ENCODE measurements at regions not wholly inside any gene's neighbourhood (a gene's known extent, or its start where the extent isn't known, plus 50 kb on each side); places are given as distances from the start of the nearest gene placed in this dataset.

- no peak overlapping the region for H3K4me3 ChIP-seq (ENCODE audit: low read depth, low read length)
- TF ChIP-seq, protein P1, sequence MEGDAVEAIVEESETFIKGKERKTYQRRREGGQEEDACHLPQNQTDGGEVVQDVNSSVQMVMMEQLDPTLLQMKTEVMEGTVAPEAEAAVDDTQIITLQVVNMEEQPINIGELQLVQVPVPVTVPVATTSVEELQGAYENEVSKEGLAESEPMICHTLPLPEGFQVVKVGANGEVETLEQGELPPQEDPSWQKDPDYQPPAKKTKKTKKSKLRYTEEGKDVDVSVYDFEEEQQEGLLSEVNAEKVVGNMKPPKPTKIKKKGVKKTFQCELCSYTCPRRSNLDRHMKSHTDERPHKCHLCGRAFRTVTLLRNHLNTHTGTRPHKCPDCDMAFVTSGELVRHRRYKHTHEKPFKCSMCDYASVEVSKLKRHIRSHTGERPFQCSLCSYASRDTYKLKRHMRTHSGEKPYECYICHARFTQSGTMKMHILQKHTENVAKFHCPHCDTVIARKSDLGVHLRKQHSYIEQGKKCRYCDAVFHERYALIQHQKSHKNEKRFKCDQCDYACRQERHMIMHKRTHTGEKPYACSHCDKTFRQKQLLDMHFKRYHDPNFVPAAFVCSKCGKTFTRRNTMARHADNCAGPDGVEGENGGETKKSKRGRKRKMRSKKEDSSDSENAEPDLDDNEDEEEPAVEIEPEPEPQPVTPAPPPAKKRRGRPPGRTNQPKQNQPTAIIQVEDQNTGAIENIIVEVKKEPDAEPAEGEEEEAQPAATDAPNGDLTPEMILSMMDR (conservative IDR thresholded peaks at IDR 0.05; ENCODE audit: low read depth, low read length), result no peak
- DNase-seq (ENCODE audit: low read depth), result no peak
These were observed 137.9 kb downstream of the BTG1 start for GRCh38 chr12:92007787-92008186.

- TF ChIP-seq, protein P1 (conservative IDR thresholded peaks at IDR 0.05; ENCODE audit: low read depth, low read length), result no peak
- DNase-seq (ENCODE audit: low read depth), result no peak
- no peak overlapping the region for H3K4me3 ChIP-seq (ENCODE audit: low read depth, low read length)
These were observed 141.9 kb downstream of the BTG1 start for GRCh38 chr12:92003701-92004100.

DNA sequence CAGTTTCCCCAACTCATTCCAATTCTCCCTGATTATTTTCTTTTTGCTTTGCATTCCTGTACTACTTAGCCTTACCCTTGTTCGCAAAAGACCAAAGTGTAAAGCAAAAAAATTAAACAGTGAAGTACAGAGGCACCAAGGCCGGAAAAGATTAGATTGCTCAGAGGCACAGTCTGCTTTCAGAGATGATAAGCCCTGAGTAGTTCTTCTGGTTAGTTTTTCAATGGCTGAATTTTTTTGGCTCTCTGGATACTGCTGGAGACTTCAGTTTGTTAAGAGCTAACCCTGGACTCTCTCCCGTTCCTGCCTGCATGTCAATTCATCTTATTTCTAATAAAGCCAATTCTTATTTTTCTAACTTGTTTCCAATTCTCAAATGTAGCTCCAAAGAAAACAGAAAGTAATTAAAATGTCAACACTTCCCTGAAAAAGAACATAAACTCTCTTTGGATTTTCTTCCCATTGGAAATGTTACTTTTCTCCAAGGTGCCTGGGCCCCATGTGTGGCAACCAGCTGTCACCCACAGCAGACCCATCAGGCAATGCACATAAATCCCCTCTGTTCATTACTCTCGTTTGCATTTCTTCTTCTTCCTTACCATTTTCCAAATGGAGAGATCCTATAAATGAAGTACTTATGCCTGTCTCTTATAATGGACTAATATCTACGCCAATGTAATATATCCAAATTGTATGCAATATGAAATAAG lies 142.8 kb downstream of the BTG1 start:
- DNase-seq (ENCODE audit: low read depth), result peak; percentile 36
- H3K4me3 ChIP-seq (ENCODE audit: low read depth, low read length), result no peak overlapping the region
- TF ChIP-seq, protein P1 (conservative IDR thresholded peaks at IDR 0.05; ENCODE audit: low read depth, low read length), result no peak

DNA sequence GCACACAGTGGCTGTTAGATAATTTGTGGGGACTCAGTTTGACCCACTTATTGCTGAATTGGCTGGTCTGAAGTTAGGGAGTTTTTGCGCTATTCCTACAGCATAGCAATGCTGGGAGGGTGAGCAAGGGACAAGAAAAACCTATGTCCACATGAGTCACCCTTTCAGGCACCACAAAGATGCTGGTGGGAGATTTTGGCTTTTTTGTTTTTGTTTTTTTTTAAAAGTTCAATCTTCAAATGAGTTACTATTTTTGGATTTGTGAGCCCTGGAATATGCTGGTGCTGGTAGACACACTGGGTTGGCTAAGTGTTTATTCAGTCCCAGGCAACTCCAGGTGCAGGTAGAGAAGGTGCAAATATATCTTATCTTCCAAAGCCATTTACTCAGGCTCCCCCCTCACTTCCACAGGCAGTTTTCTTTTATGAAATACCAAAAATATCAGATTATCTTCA lies 143.4 kb downstream of the BTG1 start:
- TF ChIP-seq, protein P1 (conservative IDR thresholded peaks at IDR 0.05; ENCODE audit: low read depth, low read length), result no peak
- H3K4me3 ChIP-seq (ENCODE audit: low read depth, low read length), result no peak overlapping the region
- no peak for DNase-seq (ENCODE audit: low read depth)

- H3K4me3 ChIP-seq (ENCODE audit: low read depth, low read length), result no peak overlapping the region
- no peak for DNase-seq (ENCODE audit: low read depth)
- TF ChIP-seq, protein P1 (conservative IDR thresholded peaks at IDR 0.05; ENCODE audit: low read depth, low read length), result no peak
These were observed 145.0 kb downstream of the BTG1 start for GRCh38 chr12:92000597-92000996.

DNA sequence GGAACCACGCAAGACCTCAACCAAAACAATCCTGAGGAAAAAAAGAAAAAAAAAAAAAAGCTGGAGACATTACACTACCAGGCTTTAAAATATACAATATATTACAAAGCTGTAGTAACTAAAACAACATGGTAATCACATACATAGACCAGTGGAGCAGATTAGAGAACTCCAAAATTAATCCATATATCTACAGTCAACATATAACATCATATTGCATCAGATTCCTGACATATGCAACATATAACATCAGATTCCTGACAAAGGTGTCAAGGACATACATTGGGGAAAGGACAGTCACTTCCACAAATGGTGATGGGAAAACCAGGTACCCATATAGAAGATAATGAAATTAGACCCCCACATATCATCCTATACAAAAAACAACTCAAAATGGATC lies 145.8 kb downstream of the BTG1 start:
- TF ChIP-seq, protein P1 (conservative IDR thresholded peaks at IDR 0.05; ENCODE audit: low read depth, low read length), result no peak
- DNase-seq (ENCODE audit: low read depth), result no peak
- H3K4me3 ChIP-seq (ENCODE audit: low read depth, low read length), result no peak overlapping the region

GRCh38 chr12:91998316-91998715 lies 147.3 kb downstream of the BTG1 start:
- no peak for DNase-seq (ENCODE audit: low read depth)
- no peak overlapping the region for H3K4me3 ChIP-seq (ENCODE audit: low read depth, low read length)
- TF ChIP-seq, protein P1 (conservative IDR thresholded peaks at IDR 0.05; ENCODE audit: low read depth, low read length), result no peak

All from choroid plexus epithelial cell (primary cell).